Omental fat pad (tissue), 3 donors: ENCODE measurements at regions not wholly inside any gene's neighbourhood (a gene's known extent, or its start where the extent isn't known, plus 50 kb on each side); places are given as distances from the start of the nearest gene placed in this dataset.

Experiments
- ATAC-seq: fragments of 150-250 bp; one replicate; pipeline ENCODE4 v1.9.1; 2016; ENCODE audit warnings: mild to moderate bottlenecking, moderate library complexity; ENCODE audit not compliant: low FRiP score
- DNase-seq: peaks from one replicate; pipeline ENCODE4 v3.0.0-alpha.2; 2019; ENCODE audit warnings: low spot score
- TF ChIP-seq, protein P1 (sequence below), 3 donors: fragments of 450-650 bp; IDR thresholded peaks; one replicate each; pipeline ENCODE4 v1.5.1; 2016 to 2017; ENCODE audit warnings: antibody characterized with exemption in 3 of 3, mild to moderate bottlenecking in 3 of 3, moderate library complexity in 2 of 3

DNA sequence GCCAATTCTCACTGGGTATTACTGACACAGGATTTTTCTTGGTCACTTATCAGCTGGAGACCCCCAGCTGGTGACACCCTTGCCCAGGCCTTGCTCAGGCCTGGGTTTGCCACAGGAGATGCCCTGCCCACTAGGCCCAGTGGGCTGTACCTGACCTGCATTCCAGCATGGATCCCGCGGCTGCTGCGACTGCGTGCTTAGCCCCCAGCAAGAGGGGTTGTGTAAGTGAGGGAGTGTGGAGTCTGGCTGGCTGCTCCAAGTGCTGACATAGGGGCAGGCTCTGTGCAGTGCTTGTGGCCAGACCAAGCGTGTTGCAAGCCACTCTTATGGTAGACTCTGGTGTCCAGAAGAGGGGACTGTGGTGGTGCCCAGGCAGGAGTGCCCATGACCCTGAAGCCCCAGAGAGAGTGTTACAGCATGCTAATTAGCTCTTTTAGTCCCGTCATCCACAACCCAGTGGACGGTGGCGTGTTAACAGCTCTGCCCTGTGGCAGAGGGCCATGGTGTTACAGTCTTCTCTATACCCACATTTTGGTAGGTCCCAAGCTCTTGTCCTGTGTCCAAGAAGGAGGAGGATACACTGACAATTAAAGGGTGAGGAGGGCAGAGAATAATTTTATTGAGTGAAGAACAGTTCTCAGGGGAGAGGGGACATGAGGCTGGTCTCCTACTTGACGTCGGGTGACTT, 491.7 kb upstream of the MEIS1 start:
- ATAC-seq = no peak
- TF ChIP-seq, protein P1, sequence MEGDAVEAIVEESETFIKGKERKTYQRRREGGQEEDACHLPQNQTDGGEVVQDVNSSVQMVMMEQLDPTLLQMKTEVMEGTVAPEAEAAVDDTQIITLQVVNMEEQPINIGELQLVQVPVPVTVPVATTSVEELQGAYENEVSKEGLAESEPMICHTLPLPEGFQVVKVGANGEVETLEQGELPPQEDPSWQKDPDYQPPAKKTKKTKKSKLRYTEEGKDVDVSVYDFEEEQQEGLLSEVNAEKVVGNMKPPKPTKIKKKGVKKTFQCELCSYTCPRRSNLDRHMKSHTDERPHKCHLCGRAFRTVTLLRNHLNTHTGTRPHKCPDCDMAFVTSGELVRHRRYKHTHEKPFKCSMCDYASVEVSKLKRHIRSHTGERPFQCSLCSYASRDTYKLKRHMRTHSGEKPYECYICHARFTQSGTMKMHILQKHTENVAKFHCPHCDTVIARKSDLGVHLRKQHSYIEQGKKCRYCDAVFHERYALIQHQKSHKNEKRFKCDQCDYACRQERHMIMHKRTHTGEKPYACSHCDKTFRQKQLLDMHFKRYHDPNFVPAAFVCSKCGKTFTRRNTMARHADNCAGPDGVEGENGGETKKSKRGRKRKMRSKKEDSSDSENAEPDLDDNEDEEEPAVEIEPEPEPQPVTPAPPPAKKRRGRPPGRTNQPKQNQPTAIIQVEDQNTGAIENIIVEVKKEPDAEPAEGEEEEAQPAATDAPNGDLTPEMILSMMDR (IDR thresholded peaks at IDR 0.05) = no peak
- DNase-seq = no peak

- no peak for ATAC-seq
- no peak for DNase-seq
- TF ChIP-seq, protein P1 (IDR thresholded peaks at IDR 0.05) = no peak
Measured at GRCh38 chr2:65940856-65941255, 494.1 kb upstream of the MEIS1 start.

GRCh38 chr2:65939687-65940086, 495.2 kb upstream of the MEIS1 start:
- TF ChIP-seq, protein P1 (IDR thresholded peaks at IDR 0.05) = no peak
- no peak for DNase-seq
- no peak for ATAC-seq

DNA sequence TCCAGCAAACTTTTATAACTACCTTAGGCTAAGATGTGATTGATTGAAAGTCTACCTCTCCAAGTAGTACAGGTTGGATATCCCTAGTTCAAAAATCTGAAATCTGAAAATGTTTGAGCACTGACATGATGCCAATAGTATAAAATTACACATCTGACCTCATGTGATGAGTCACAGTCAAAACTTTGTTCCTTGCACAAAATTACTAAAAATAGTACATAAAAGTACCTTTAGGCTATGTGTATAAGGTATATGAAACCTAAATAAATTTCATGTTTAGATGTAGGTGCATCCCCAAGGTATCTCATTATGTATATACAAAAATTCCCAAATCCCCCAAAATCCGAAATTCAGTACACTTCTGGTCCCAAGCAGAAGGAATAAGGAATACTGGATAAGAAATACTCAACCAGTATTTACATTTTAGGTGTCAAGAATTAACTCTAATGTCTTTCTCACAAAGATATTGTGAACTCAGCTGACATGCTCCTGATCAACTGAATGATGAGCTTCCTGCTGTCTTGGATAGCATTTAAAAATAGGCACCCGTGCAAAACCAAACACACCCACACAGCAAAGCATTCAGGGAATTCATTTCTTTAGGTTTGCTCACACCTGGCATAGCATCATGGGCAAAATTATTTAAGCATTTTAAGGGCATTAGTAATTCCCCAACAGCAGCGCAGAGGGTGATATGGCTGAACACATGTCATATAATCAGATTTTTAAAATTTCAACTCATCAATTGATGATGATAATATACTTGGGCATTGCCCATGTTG, 497.4 kb upstream of the MEIS1 start:
- no peak for DNase-seq
- TF ChIP-seq, protein P1 (IDR thresholded peaks at IDR 0.05) = no peak
- ATAC-seq = peak; percentile 64

DNA sequence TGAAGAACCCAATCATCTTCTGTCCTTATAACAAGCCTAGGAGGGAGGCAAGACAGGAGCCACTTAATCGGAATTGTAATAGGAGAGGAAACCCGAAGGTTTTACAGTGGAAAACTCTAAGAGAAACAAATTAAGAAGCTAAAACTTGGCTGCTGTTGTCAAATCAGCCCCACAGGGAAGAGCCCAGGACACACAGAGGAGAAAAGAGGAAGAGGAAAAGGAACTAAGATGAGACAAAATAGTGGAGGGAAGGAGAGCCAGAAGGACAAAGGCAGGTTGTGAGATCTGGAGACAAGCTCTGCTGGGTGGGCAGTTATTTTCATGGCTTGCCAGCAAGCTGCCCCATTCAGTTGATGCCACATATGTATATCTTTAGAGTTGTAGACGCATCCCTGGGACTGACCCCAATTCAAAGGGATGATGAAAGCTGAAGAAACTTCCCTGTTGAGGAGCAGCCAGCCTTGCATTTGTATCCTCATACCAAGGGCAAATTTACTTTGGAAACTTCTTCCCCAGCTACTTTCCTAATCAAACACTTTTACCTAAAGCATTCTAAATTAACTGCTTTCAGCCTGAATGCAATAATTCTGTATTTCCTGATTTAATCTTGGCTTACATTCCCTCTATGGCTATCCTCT, 499.8 kb upstream of the MEIS1 start:
- DNase-seq = no peak
- TF ChIP-seq, protein P1 (IDR thresholded peaks at IDR 0.05) = no peak
- ATAC-seq = no peak

GRCh38 chr2:65932571-65932970, 500.2 kb upstream of the SPRED2 start:
- TF ChIP-seq, protein P1 (IDR thresholded peaks at IDR 0.05) = no peak
- ATAC-seq (no peak), DNase-seq (no peak)
